B cell (primary cell): ENCODE measurements at regions not wholly inside any gene's neighbourhood (a gene's known extent, or its start where the extent isn't known, plus 50 kb on each side); places are given as distances from the start of the nearest gene placed in this dataset.

Experiments used
- EZH2 ChIP-seq: IDR thresholded peaks from 2 replicates; pipeline ENCODE4 v1.6.1; 2012; ENCODE audit warnings: borderline replicate concordance, low read depth, mild to moderate bottlenecking, moderate library complexity, low read length; ENCODE audit not compliant: insufficient read depth, poor library complexity, severe bottlenecking
- TF ChIP-seq, protein P1 (sequence below): fragments of 200-600 bp; IDR thresholded peaks from one replicate; pipeline ENCODE4 v1.8.0; 2022; ENCODE audit warnings: antibody characterized with exemption, mild to moderate bottlenecking

DNA sequence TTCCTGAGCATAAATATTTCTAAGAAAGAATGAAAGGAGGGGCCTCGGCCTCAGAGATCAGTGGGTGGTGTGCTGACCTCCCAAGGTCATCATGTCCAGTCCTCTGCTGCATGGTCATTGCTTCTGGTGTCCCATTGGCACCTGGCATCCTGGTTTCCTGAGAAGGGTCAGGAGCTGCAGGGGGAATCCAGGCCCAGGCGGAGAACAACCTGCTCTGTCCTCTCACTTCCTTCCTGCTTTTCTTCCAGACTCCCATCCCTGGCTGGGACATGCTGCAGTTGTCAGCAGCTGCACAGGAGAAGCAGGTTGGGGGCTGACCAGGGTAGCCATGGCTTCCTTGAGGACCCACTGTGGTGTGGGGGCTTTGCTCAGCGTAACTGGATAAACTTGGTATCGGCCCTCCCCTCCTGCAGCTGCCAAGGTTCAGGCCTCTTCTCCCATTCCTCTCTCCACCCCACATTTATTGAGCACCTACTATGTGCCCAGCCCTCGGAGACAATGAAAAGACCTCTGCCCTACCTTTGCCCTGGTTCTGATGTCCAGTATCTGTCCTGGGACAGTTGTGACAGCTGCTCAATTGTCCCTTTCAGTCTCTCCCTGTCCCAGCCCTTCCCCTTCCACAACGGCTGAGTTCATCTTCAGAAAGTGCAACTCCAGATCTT lies 155.2 kb downstream of the CEBPB start:
- TF ChIP-seq, protein P1, sequence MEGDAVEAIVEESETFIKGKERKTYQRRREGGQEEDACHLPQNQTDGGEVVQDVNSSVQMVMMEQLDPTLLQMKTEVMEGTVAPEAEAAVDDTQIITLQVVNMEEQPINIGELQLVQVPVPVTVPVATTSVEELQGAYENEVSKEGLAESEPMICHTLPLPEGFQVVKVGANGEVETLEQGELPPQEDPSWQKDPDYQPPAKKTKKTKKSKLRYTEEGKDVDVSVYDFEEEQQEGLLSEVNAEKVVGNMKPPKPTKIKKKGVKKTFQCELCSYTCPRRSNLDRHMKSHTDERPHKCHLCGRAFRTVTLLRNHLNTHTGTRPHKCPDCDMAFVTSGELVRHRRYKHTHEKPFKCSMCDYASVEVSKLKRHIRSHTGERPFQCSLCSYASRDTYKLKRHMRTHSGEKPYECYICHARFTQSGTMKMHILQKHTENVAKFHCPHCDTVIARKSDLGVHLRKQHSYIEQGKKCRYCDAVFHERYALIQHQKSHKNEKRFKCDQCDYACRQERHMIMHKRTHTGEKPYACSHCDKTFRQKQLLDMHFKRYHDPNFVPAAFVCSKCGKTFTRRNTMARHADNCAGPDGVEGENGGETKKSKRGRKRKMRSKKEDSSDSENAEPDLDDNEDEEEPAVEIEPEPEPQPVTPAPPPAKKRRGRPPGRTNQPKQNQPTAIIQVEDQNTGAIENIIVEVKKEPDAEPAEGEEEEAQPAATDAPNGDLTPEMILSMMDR: no peak
- no peak for TF ChIP-seq EZH2
